NCI-H2081 (cell line): ENCODE measurements at regions not wholly inside any gene's neighbourhood (a gene's known extent, or its start where the extent isn't known, plus 50 kb on each side); places are given as distances from the start of the nearest gene placed in this dataset.

ENCODE experiments used
- DNase-seq, 2 experiments: peaks; one replicate each; lab custom pipeline; 2025; lab: John Stamatoyannopoulos, UW

- no peak for DNase-seq
Measured at GRCh38 chr3:132189601-132190000, 127.6 kb upstream of the ACP3 start.

GRCh38 chr3:132196113-132196512 is 121.1 kb upstream of the ACP3 start:
- no peak for DNase-seq

- no peak for DNase-seq
Measured at GRCh38 chr3:132198516-132198915, 118.7 kb upstream of the ACP3 start.

- DNase-seq = no peak
Measured at GRCh38 chr3:132199451-132199850, 117.8 kb upstream of the ACP3 start.

DNA sequence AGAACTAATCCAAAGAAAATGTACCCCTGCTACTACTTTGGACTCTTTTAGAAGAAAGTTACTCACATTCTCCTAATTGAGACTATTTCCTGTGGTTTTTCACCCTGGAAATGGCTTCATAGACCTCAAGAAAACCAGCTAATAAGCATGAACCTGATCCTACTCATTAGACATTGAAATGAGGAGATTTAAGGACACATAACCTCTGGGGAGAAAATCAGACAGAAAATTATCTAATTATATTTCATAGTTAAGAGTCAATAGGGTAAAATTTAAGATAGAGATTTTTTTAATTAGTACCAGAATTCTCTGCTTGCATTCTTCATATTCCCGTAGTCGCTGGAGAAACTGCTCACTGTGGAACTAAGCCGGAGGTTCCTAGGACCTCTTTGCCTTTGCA is 114.6 kb upstream of the ACP3 start:
- no peak for DNase-seq

- no peak for DNase-seq
Measured at GRCh38 chr3:132203889-132204596, 113.2 kb upstream of the ACP3 start.

DNA sequence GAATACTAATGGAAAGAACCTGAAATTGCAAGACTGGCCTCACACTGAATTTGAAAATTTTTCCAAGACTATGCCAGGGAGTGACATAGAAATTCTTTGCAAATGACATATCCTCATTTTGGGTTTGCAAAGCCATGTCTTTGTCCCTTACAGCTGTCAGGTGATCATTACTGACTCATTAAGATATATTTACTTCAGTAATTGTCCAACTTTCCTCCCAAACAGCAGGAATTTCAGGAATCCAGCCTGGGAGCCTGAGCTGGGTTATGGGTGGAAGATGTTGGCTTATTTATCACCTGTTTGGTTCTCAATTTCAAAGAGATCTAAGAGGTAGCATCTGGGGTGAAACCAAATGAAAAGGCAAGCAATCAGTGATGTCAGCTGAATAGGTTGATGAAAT is 111.6 kb upstream of the ACP3 start:
- no peak for DNase-seq

- no peak for DNase-seq
Measured at GRCh38 chr3:132209855-132210254, 107.4 kb upstream of the ACP3 start.

DNA sequence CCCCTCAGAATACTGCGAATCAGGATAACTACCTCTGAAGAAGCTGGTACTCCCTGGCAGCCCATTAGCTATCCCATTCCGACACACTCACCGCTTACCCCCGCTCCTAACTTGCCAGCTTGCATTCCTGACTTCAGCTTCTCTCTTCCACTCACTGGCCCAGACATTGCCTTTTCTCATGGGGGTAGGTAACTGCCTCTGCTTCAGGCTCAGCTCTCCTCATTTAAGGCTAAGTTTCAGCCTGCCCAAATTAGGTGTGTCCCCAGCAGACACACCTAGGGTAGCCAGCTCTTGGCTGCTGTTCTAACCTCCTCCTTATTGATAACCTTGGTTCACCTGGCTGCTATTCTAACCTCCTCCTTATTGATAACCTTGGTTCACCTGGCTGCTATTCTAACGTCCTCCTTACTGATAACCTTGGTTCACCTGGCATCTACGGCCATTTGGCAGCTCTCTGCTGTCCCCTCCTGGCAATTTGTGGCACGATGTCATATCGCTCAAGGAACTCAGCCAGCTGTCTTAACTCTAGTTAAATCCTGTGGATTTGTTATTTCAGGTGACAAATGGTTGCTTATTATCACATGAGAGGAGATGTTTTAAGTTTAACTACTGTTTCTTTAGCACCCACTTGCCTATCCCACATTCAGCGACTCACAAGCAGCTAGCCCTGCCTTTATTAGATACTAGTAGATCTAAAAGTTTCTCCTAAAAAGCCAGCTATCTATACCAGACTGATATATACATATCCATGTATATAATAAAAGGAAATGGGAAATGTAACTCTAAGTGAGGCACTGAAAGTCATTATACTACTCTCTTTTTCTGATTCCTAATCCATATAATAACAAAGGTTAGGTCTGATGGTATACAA is 106.5 kb upstream of the ACP3 start:
- peak; percentile 5 to 33 for DNase-seq

GRCh38 chr3:132211896-132212295 is 105.3 kb upstream of the ACP3 start:
- no peak for DNase-seq

GRCh38 chr3:132218817-132219755 is 98.1 kb upstream of the ACP3 start:
- DNase-seq = no peak

DNA sequence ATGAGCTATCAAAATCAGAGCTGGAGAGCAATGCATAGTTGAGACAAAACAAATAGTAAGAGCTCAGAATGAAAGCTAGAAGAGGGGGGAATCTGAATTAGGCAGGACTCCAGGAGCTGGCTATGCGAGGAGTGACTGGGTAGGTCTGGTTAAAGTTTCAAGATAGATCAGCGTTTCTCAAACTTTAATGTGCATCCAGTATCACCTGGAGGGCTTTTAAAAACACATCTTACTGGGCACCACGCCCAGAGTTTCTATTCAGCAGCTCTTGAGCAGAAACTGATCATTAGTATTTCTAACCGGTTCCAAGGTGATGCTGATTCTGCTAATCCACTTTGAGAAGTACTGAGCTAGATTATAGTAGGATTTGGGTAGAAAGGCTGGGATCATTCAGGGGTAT is 96.2 kb upstream of the ACP3 start:
- DNase-seq = no peak

DNA sequence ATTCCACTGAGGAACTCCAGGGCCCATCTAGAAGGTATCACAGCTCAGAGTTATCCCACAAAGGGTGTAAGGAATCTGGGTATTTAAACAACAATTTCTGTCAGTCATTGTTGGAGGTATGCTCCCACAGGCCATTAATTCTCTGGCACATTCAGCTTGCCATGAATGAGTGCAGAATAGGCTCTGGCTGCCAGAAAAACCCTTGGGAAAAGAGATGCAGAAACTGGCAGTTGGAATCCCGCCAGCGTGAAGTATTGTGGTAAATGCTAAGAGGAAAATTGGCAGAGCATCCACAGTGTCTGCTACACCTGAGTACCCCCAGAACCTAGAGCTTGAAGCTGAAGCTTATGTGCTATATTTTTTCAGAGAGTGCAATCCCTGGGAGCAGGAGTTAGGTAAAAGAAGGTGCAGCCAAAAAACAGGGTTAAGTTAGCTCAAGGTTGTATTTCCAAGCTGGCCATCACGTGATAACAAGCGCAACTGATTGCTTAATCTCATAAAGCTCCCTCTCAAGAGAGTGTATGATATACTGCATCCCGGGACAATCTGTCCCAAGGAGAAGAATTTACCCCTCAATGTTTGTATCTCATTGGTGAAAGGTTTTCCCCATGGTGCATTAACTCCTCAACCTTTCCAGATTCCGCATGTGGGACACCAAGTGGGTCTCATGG is 94.2 kb upstream of the ACP3 start:
- peak; percentile 88 to 97 for DNase-seq

GRCh38 chr3:132225664-132226063 is 91.5 kb upstream of the ACP3 start:
- no peak for DNase-seq

DNA sequence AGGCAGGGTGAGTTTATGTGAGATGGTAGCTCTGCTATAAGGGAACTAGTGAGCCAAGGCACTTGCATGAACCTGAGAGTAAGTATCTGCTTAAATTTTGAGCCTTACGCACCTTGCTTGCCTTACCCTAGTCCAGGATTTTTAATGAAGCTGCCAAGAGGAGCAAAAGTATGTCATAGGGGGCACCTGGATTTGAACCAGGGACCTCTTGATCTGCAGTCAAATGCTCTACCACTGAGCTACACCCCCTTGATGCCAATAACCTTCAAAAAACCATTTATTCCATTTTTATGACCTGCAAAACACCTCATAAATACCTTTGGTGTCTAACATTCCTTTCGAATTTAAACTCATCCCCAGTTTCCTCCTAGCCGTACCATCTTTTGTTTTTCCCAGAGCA is 88.3 kb upstream of the ACP3 start:
- no peak for DNase-seq

DNA sequence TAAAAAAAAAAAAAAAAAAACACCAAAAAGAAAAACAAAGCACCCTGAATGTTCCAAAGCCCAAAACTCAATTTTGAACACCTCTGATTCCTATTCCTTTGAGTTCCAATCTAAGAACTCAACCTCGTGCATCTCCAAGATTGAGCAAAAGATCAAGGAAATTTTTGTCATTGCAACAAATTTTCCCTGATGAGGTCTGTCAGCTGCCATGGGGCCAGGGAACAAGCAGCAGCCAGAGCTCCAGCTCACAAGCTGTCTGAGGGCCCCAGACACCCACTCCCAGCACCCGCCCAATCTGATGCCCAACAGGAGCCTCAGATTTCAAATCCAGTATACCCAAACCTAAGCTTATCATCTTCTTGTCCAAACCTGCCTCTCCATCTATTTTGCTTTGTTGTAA is 87.6 kb upstream of the ACP3 start:
- no peak for DNase-seq

DNA sequence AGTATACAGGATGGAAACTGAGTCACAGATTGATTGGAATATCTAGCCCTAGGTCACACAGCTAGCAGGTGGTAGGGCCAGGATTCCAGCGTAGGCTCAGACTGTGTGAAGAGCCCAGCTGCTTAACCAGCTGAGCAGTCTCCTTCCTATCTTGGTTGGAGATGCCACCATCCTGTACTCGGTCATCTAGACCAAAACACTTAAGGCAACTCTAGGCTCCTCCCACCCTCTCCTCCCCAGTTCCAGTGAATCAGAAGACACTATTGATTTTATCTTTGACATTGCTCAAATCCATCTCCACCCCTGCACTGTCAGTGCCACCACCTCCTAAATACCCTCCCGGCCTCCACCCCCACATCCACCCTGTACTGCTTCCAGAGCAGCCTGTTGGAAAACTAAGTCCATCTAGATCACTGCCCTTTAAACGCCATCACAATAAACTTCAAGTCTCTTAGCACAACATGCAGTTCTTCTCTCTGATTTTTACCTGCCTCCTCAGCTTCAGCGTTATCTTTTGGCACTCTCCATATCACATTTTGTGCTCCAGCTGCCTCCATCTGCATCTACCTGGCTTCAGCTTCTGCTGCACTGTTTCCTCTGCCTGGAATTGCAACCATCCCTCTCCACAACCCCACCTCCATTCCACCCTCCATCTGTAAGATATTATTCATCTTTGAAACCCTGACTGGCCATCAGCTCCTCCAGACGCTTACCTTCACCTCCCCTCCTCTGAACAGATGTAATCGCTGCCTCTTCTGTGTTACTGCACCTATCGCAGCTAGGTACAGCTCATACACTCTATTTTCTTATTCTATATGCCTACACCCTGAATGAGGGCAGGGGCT is 86.8 kb upstream of the ACP3 start:
- no peak for DNase-seq

DNA sequence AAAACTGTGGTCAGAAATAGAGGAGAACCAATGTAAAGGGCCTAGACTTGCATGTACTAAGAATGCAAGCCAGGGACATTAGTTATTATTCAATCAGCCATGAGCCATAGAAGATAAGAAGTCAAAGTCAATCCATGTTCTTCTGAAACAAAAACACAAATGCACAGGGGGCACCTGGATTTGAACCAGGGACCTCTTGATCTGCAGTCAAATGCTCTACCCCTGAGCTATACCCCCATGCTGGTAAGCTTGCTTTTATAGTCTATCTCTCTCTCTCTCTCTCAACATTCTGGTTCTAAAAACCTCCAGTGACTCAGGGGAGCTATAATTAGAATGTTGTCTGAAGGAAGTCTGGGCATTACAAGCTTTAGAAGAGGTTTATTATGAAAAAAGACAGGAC is 85.6 kb upstream of the ACP3 start:
- no peak for DNase-seq

DNA sequence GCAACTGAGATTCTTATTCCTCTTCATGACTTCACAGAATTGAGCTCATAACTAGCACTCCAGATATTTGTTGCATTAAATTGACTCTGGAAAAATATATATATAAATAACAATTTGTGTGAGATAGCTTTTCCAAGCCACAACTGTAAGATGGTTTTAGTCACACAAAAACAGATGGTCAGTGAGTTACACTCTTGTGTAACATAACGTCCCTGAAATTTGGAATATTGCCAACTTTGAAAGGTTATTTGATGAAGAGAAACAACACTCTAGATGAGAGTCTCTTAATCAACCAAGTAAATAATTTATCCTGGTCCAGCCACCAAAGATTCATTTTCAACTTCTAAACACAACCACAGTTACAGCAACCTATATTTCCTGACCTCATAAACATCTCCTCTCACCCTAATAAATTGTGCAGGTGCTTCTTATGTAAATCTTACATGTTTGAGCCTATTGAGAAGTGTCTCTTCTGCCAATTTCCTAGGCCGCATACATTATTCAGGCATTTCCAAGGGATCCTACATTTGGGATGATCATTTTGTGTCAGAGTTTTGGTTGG is 84.9 kb upstream of the ACP3 start:
- DNase-seq = peak in 1 of 2 experiments; percentile 7
